ENCODE measurements at regions not wholly inside any gene's neighbourhood (a gene's known extent, or its start where the extent isn't known, plus 50 kb on each side); places are given as distances from the start of the nearest gene placed in this dataset.

GRCh38 chr18:40877096-40877495, 1077.9 kb upstream of the PIK3C3 start:
- TF ChIP-seq CTCF (conservative IDR thresholded peaks at IDR 0.05; ENCODE audit: low read depth, low read length) (no peak), EZH2 (IDR thresholded peaks at IDR 0.05; ENCODE audit: low read length, unreplicated experiment) (no peak), EZH2phosphoT487 (IDR thresholded peaks at IDR 0.05; ENCODE audit: borderline replicate concordance, low read length) (no peak)
- no peaks in the 10 kb centered on the region for H3K9me2 ChIP-seq (replicated peaks; ENCODE audit: low read length)
- intact Hi-C loops (cut with micrococcal nuclease): no loop called here
- peak; percentile 55 for ATAC-seq
- no peaks in the 10 kb centered on the region for H3K27me3 ChIP-seq (ENCODE audit: low read length)
- no peak overlapping the region for H3K9ac ChIP-seq (ENCODE audit: low read length)
- BruUV-seq (replicated peaks): no TSS peak
- H3K27ac ChIP-seq (ENCODE audit: low read length): no peak overlapping the region
- no peaks in the 10 kb centered on the region for H3F3A ChIP-seq (ENCODE audit: low read length, unreplicated experiment)
- CTCF ChIA-PET: no interaction called here
- no peaks in the 10 kb centered on the region for H4K20me1 ChIP-seq (ENCODE audit: low read length)
- peaks cover 7% of the 10 kb centered on the region; the same call in 1 of the 2 replicates for H3K4me1 ChIP-seq (ENCODE audit: insufficient read depth, low read length)
- H2AFZ ChIP-seq (ENCODE audit: low read length): 0 out of 2 replicates have a peak overlapping the region, but pooled peaks have one; percentile 10
- peak; percentile 60 for DNase-seq
- no peaks in the 10 kb centered on the region for H3K9me3 ChIP-seq (ENCODE audit: low read length)
- no peak overlapping the region for H3K4me3 ChIP-seq (ENCODE audit: low read length)
- no peaks in the 10 kb centered on the region for H3K36me3 ChIP-seq (ENCODE audit: low read depth, low read length)
- H3K4me2 ChIP-seq (ENCODE audit: low read length): no peak overlapping the region
- POLR2A ChIA-PET (ENCODE audit: unreplicated experiment): no interaction called here
- H3K79me2 ChIP-seq (ENCODE audit: low read length): no peaks in the 10 kb centered on the region

DNA sequence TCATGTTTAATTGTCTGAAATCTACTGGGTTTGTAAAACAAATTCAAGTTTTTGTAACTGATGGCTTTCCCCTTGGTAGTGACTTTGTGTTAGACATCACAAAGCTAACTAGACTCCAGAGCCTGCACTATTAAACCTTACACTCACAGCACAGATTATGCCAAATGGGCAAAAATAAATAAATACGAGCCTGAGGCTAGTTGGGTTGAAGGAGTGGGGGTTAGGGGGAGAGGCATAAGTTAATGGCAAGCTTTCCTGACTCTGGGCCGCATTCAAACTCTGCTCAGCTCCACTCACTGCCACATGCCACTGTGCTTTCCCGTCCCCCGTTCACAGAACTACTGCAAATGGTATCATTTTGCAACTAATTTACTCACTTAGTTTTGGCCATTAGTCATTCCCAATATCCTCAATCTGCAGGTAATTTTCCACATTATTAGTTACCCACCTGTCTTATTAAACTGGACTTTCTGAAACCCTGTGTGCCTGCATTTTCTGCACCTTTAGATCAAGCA, 1079.9 kb upstream of the PIK3C3 start:
- Histone ChIP-seq H4K20me1 (ENCODE audit: low read length) (no peaks in the 10 kb centered on the region), H3K27me3 (ENCODE audit: low read length) (no peaks in the 10 kb centered on the region), H3K9me2 (replicated peaks; ENCODE audit: low read length) (no peaks in the 10 kb centered on the region), H2AFZ (ENCODE audit: low read length) (no peak overlapping the region), H3F3A (ENCODE audit: low read length, unreplicated experiment) (no peaks in the 10 kb centered on the region), H3K9me3 (ENCODE audit: low read length) (no peaks in the 10 kb centered on the region), H3K27ac (ENCODE audit: low read length) (no peak overlapping the region), H3K36me3 (ENCODE audit: low read depth, low read length) (no peaks in the 10 kb centered on the region), H3K4me3 (ENCODE audit: low read length) (no peak overlapping the region), H3K4me1 (ENCODE audit: insufficient read depth, low read length) (peaks cover 7% of the 10 kb centered on the region; the same call in 1 of the 2 replicates), H3K4me2 (ENCODE audit: low read length) (no peak overlapping the region), H3K79me2 (ENCODE audit: low read length) (no peaks in the 10 kb centered on the region), H3K9ac (ENCODE audit: low read length) (no peak overlapping the region)
- BruUV-seq (replicated peaks): no TSS peak
- no peak for TF ChIP-seq CTCF (conservative IDR thresholded peaks at IDR 0.05; ENCODE audit: low read depth, low read length)
- TF ChIP-seq EZH2phosphoT487 (IDR thresholded peaks at IDR 0.05; ENCODE audit: borderline replicate concordance, low read length): no peak
- no peak for TF ChIP-seq EZH2 (IDR thresholded peaks at IDR 0.05; ENCODE audit: low read length, unreplicated experiment)
- CTCF ChIA-PET: no interaction called here
- intact Hi-C loops (cut with micrococcal nuclease): loop anchor here (2.0 kb wide), 1 partner anchor 36 kb away; no protein-coding TSS in a partner anchor
- DNase-seq: no peak
- POLR2A ChIA-PET (ENCODE audit: unreplicated experiment): no interaction called here
- no peak for ATAC-seq

DNA sequence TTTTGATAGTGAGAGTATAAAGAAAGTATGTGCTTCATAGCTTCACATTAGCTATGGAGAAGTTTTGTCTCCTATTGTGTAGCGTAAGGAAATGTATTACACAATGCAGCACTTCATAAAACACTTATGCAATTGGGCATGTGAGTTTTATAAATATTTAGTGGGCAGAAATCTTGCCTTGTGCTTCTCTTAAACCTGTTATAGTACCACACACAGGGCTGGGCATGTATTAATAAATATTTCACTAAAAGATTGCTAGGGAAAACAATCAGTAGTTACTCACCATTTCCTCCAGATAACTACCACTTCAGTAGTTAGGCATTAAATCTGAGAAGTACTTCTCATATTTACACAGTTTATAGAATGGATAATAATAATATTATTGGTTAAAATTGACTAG, 1080.8 kb upstream of the PIK3C3 start:
- Histone ChIP-seq H4K20me1 (ENCODE audit: low read length) (no peaks in the 10 kb centered on the region), H3K4me3 (ENCODE audit: low read length) (no peak overlapping the region), H3K4me1 (ENCODE audit: insufficient read depth, low read length) (peaks cover 7% of the 10 kb centered on the region; the same call in 1 of the 2 replicates), H3K9ac (ENCODE audit: low read length) (no peak overlapping the region), H3K27me3 (ENCODE audit: low read length) (no peaks in the 10 kb centered on the region), H3K9me2 (replicated peaks; ENCODE audit: low read length) (no peaks in the 10 kb centered on the region), H2AFZ (ENCODE audit: low read length) (no peak overlapping the region), H3K4me2 (ENCODE audit: low read length) (no peak overlapping the region), H3K9me3 (ENCODE audit: low read length) (no peaks in the 10 kb centered on the region), H3K36me3 (ENCODE audit: low read depth, low read length) (no peaks in the 10 kb centered on the region), H3K79me2 (ENCODE audit: low read length) (no peaks in the 10 kb centered on the region), H3F3A (ENCODE audit: low read length, unreplicated experiment) (no peaks in the 10 kb centered on the region), H3K27ac (ENCODE audit: low read length) (no peak overlapping the region)
- no peak for TF ChIP-seq EZH2 (IDR thresholded peaks at IDR 0.05; ENCODE audit: low read length, unreplicated experiment)
- no peak for TF ChIP-seq CTCF (conservative IDR thresholded peaks at IDR 0.05; ENCODE audit: low read depth, low read length)
- no peak for TF ChIP-seq EZH2phosphoT487 (IDR thresholded peaks at IDR 0.05; ENCODE audit: borderline replicate concordance, low read length)
- peak; percentile 8 for DNase-seq
- ATAC-seq: peak; percentile 57
- no TSS peak for BruUV-seq (replicated peaks)
- ChIA-PET CTCF (no interaction called here), POLR2A (ENCODE audit: unreplicated experiment) (interaction anchor here (0.8 kb wide), 1 partner anchor 1153 kb away, joined by 7 read pairs; no protein-coding TSS in a partner anchor)
- intact Hi-C loops (cut with micrococcal nuclease): loop anchor here (2.0 kb wide), 1 partner anchor 37 kb away; no protein-coding TSS in a partner anchor
